SW 1271 (cell line): ENCODE measurements at regions not wholly inside any gene's neighbourhood (a gene's known extent, or its start where the extent isn't known, plus 50 kb on each side); places are given as distances from the start of the nearest gene placed in this dataset.
"Not testable (repeated sequence)": the region's sequence is repeated elsewhere in the genome, so short reads cannot be mapped to it uniquely, and the experiment has no call there.

ENCODE experiments used
- DNase-seq, 2 experiments: peaks; one replicate each; lab custom pipeline; 2025; lab: John Stamatoyannopoulos, UW

DNA sequence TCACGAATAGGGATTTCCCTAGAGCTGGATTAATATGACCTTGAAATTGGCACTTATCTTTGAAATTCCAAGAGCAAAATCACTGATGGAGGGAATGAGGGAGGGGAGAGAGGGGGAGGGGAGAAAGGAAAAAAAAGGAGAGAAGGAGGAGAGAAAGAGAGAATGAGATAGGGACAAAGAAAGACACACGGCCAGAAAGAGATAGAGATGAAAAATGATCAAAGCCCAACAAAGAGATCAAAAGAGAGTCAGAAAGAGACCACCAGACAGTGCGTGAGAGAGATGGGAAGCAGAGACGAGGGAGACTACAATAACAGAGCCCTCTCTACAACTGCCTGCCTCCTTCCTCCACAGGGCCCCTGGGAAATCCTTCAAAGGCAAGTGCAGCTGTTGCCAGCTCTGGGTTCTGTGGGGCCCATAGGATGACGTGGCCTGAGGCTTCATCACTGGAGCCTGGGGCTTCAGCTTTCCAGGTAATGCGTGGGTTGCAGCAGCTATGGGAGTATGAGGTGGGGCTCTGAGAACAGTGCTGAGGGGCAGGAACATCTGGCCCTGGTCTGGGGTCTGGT is 58.3 kb upstream of the SHB start:
- DNase-seq = no peak

DNA sequence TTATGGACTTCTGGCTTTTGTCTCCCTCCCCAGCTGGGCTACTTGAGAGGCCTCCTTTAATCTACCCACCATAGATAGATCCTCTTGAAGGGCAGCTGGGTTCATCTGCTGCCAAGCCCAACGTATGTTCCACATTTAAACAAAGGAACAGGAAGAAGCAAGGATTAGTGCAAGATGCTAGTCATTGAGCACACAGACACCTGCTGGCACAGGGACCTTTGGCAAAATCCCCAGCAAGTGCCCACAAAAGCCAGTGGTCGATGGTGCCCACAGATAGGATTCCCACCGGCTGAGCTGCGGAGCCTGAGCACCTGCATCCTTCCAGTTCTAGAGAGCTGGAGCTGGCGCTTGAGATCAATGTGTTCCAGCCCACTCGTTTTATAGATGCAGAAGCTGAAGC is 57.7 kb upstream of the SHB start:
- DNase-seq = no peak

DNA sequence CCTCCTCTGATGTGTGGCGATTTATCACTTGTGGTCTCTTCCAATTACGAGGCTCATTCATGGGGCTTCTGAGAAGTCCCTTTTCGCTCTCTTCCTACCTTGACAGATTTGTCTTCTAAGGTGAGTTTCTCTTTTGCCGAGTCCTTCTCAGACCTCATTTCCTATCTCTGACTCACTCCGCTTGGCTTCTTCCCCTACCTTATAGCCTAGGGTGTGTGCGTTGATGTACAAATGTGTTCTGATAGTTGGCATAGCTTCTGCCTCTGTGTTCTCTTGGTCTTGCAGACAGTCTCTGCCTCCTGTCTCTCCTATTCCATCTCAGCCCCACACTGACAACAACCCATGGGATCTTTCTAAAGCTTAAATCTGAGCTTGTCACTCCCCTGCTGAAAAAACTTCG is 56.9 kb upstream of the SHB start:
- DNase-seq = no peak

DNA sequence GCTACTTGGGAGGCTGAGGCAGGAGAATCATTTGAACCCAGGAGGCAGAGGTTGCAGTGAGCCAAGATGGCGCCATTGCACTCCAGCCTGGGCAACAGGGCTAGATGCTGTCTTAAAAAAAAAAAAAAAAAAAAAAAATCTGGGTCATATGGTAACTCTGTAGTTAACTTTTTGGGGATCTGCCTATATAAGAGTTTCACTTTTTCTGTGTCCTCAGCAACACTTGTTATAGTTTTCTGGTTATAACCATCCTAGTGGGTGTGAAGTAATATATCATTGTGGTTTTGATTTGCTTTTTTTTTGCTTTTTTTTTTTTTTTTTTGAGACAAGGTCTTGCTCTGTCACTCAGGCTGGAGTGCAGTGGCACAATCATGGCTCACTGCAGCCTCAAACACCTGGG is 54.3 kb upstream of the SHB start:
- not testable (repeated sequence) for DNase-seq

DNA sequence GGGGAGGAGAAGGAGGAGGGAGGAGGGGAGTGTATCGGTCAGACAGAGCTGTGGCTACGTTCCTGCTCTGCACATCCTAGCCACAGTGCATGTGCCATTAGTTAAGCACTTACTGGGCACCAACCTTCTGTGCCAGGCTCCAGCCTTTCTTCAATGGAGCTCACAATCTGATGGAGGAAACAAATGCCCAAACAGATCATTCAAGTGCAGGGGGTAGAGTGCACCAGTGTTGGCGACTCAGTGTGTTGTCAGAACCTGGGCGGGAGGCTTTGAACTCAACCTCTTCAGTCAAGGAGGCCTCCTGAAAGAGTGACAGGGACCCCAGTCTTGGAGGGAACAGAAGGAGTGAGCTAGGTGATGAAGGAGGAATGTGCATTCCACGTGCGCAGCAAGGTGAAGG is 51.9 kb upstream of the SHB start:
- no peak for DNase-seq

DNA sequence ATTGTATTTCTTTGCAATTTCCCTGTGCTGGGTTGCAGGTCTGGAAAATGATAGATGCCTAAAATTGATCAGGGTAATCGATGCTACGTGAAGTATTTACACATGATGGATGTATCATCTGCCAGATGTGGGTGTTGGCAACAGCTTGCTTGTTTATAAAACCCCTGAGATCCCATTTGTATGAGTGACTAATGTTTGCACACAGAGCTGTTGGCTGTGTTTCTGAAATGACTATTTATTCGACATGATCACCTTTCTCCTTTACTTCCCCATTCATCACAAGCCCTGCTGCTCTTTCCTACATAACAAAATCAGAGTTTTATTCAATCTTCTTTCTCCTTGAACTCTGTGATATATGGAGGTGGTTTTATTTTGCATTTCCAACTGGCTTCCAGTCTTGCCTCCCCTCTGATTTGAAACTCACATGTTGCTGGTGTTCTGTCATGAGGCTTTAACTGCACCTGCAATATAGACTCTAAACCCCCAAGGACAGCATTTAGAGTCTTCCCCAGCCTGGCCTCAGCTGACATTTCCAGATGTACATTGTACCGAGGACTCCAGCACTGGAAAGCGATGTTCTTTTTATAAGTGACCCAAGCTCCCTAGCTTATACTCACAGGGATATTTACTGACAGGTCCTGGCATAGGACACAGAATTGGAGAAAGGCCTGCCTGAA is 50.7 kb upstream of the SHB start:
- no peak for DNase-seq

DNA sequence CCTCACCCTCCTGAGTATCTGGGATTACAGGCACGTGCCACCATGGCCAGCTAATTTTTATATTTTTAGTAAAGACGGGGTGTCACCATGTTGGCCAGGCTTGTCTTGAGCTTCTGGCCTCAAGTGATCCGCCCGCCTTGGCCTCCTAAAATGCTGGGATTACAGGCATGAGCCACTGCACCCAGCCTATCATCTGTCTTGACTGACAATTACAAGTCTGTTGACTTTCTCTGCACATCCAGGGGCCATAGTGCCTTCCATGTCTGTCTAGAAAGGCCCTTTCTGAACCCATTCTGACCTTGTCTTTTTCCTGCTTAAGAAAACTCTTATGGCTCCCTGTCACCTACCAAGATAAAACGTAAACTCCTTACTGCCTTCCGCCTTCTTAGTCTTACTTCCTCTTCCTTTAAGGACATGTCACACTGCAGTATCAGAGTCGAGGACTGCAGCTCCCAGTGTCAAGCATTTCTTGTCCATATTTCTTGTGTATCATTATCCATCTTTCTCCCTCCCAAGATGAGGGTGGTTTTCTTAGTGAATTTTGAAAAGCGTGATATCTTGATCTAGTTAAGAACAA is 49.9 kb upstream of the SHB start:
- no peak for DNase-seq
